Upper lobe of right lung (tissue), 1 donor: ENCODE measurements at regions not wholly inside any gene's neighbourhood (a gene's known extent, or its start where the extent isn't known, plus 50 kb on each side); places are given as distances from the start of the nearest gene placed in this dataset.

ENCODE experiments used
- ATAC-seq: fragments of 200-7000 bp; cut with Tn5 transposase; one replicate; pipeline ENCODE4 v1.9.1; 2020; ENCODE audit warnings: mild to moderate bottlenecking, moderate library complexity
- DNase-seq: peaks from one replicate; pipeline ENCODE4 v3.0.0-alpha.2; 2020
- H3K27ac ChIP-seq: fragments of 200-600 bp; one replicate; pipeline ENCODE4 v1.8.0; 2022
- H3K27me3 ChIP-seq: fragments of 200-600 bp; one replicate; pipeline ENCODE4 v1.8.0; 2022; ENCODE audit warnings: mild to moderate bottlenecking
- H3K36me3 ChIP-seq: fragments of 200-600 bp; one replicate; pipeline ENCODE4 v1.8.0; 2022
- H3K4me1 ChIP-seq: fragments of 200-600 bp; one replicate; pipeline ENCODE4 v1.8.0; 2022
- H3K4me3 ChIP-seq: fragments of 200-600 bp; one replicate; pipeline ENCODE4 v1.8.0; 2022; ENCODE audit warnings: mild to moderate bottlenecking
- H3K9me3 ChIP-seq: fragments of 200-600 bp; one replicate; pipeline ENCODE4 v1.8.0; 2022
- CTCF ChIP-seq: fragments of 200-600 bp; IDR thresholded peaks from one replicate; pipeline ENCODE4 v1.8.0; 2022; ENCODE audit warnings: antibody characterized with exemption
- intact Hi-C: fragments of 100-400 bp; cut with DNase I; formaldehyde crosslinking; loops from one replicate; pipeline ENCODE4 v1.11.0; 2022
- donor health status: DM: no; HTN: yes; CAD: no; lungs with severe emphysema.

- no peak for ATAC-seq
These were observed 471.8 kb downstream of the COL12A1 start for GRCh38 chr6:74733830-74734620.

GRCh38 chr6:74731931-74732330 lies 473.9 kb downstream of the COL12A1 start:
- no peak for ATAC-seq
- Histone ChIP-seq H3K9me3 (no peaks in the 10 kb centered on the region), H3K27ac (no peak overlapping the region), H3K36me3 (no peaks in the 10 kb centered on the region), H3K4me1 (no peaks in the 10 kb centered on the region), H3K27me3 (no peaks in the 10 kb centered on the region), H3K4me3 (no peak overlapping the region)
- intact Hi-C loops, result no loop called here
- no peak for TF ChIP-seq CTCF
- no peak for DNase-seq

More at GRCh38 chr6:74733830-74734620, 471.8 kb downstream of the COL12A1 start:
- Histone ChIP-seq H3K27me3 (no peaks in the 10 kb centered on the region), H3K4me1 (no peaks in the 10 kb centered on the region), H3K27ac (no peak overlapping the region), H3K36me3 (no peaks in the 10 kb centered on the region), H3K9me3 (no peaks in the 10 kb centered on the region), H3K4me3 (no peak overlapping the region)
- DNase-seq, result no peak
- TF ChIP-seq CTCF, result no peak
- intact Hi-C loops, result no loop called here

GRCh38 chr6:74731204-74731603 lies 474.6 kb downstream of the COL12A1 start:
- H3K27ac ChIP-seq, result no peak overlapping the region
- intact Hi-C loops, result no loop called here

GRCh38 chr6:74720923-74721322 lies 484.9 kb downstream of the COL12A1 start:
- Histone ChIP-seq H3K36me3 (no peaks in the 10 kb centered on the region), H3K27ac (no peak overlapping the region), H3K4me1 (no peaks in the 10 kb centered on the region), H3K27me3 (no peaks in the 10 kb centered on the region), H3K4me3 (no peak overlapping the region), H3K9me3 (no peaks in the 10 kb centered on the region)
- ATAC-seq, result no peak
- DNase-seq, result no peak
- TF ChIP-seq CTCF, result no peak
- intact Hi-C loops, result no loop called here

More at GRCh38 chr6:74731204-74731603, 474.6 kb downstream of the COL12A1 start:
- Histone ChIP-seq H3K36me3 (no peaks in the 10 kb centered on the region), H3K4me1 (no peaks in the 10 kb centered on the region), H3K27me3 (no peaks in the 10 kb centered on the region), H3K9me3 (no peaks in the 10 kb centered on the region), H3K4me3 (no peak overlapping the region)
- no peak for TF ChIP-seq CTCF
- no peak for ATAC-seq
- DNase-seq, result no peak

GRCh38 chr6:74717591-74717990 lies 488.3 kb downstream of the COL12A1 start:
- TF ChIP-seq CTCF, result no peak
- no peak for ATAC-seq
- H3K9me3 ChIP-seq, result no peaks in the 10 kb centered on the region
- no peak overlapping the region for H3K4me3 ChIP-seq
- intact Hi-C loops, result no loop called here
- no peaks in the 10 kb centered on the region for H3K36me3 ChIP-seq
- H3K4me1 ChIP-seq, result no peaks in the 10 kb centered on the region
- H3K27me3 ChIP-seq, result no peaks in the 10 kb centered on the region
- DNase-seq, result no peak
- no peak overlapping the region for H3K27ac ChIP-seq
